Right kidney (tissue), 1 donor: ENCODE measurements at regions not wholly inside any gene's neighbourhood (a gene's known extent, or its start where the extent isn't known, plus 50 kb on each side); places are given as distances from the start of the nearest gene placed in this dataset.

Experiments used
- DNase-seq: peaks from one replicate; pipeline ENCODE4 v3.0.0-alpha.2; 2016

GRCh38 chr18:33812186-33812585 lies 234.2 kb downstream of the ASXL3 start:
- no peak for DNase-seq

- no peak for DNase-seq
Observed at GRCh38 chr18:33805592-33805991, 227.6 kb downstream of the ASXL3 start.

GRCh38 chr18:33804258-33804657 lies 226.2 kb downstream of the ASXL3 start:
- no peak for DNase-seq

GRCh38 chr18:33803636-33804035 lies 225.6 kb downstream of the ASXL3 start:
- DNase-seq = no peak

GRCh38 chr18:33802955-33803354 lies 224.9 kb downstream of the ASXL3 start:
- no peak for DNase-seq
